ENCODE measurements at regions not wholly inside any gene's neighbourhood (a gene's known extent, or its start where the extent isn't known, plus 50 kb on each side); places are given as distances from the start of the nearest gene placed in this dataset.

DNA sequence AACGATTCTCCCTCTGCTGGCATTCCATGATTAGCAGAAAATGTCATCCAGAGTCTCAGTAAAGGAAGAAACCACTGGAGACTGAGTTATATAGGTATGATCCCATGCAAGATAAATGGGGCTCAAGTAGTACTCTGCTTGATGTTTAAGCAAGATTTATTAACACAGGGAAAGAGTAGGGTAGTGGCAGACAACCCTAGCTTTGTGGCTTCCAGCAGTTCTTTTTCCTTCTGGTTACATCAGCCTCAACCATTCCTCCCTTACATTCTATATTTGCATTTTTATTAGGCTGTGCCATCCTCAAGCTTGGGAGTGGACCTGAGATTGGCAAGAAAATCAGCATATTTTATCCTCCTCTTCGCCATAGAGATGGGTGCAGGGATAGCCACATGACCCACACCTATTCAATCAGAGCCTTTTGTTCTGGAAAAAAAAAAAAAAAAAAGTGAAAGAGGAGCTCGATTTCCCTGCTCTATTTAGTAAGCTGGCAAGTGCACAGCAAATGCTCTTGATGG, 402.1 kb downstream of the ZNF536 start:
- H3K27me3 ChIP-seq (replicated peaks) = no peaks in the 10 kb centered on the region
- H3K36me3 ChIP-seq (replicated peaks) = no peaks in the 10 kb centered on the region
- no peak overlapping the region for H3K4me3 ChIP-seq (ENCODE audit: low read depth, low read length)
- DNase-seq = no peak
- TF ChIP-seq CTCF (IDR thresholded peaks at IDR 0.05; ENCODE audit: low read depth, low read length, missing control alignments) = no peak
- in situ Hi-C loops (cut with HindIII; ENCODE audit: low pct_ligation_motif_present, low sequenced_read_pairs) = no loop called here
- H3K27ac ChIP-seq = no peak overlapping the region

DNA sequence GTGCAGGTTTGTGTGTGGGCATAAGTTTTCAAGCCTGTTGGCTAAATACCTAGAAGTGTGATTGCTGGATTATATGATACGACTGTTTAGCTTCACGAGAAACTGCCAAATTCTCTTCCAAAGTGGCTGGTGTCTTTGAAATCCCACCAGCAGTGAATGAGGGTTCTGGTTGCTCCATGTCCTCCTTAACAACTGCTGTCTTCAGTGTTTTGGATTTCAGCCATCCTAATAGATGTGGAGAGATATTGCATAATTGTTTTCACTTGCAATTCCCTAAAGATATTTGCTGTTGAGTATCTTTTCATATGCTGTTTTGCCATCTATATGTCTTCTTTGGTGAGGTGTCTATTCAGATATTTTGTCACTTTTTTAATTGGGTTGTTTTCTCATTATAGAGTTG, 390.5 kb downstream of the ZNF536 start:
- Histone ChIP-seq H3K27ac (no peak overlapping the region), H3K4me3 (ENCODE audit: low read depth, low read length) (no peak overlapping the region), H3K27me3 (replicated peaks) (no peaks in the 10 kb centered on the region), H3K36me3 (replicated peaks) (no peaks in the 10 kb centered on the region)
- no peak for DNase-seq
- in situ Hi-C loops (cut with HindIII; ENCODE audit: low pct_ligation_motif_present, low sequenced_read_pairs) = no loop called here
- TF ChIP-seq CTCF (IDR thresholded peaks at IDR 0.05; ENCODE audit: low read depth, low read length, missing control alignments) = no peak

DNA sequence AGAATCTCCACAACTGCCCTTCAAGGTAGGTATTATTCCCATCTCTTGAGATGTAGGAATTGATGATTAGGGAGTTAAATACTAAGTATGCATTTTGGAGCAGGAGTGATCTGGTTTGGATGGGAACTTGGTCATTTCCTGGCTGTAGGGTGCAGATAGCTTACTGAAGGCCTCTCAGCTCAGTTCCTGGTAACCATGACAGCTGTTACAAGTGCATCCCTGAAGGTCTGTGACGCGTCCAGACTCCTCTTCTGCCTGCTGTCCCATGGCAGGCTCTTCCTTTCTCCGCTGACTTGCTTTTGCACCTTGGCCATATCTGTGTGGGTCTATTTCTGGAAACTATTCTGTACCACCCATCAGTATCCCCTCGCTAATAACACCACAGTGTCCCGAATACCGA, 387.8 kb downstream of the ZNF536 start:
- in situ Hi-C loops (cut with HindIII; ENCODE audit: low pct_ligation_motif_present, low sequenced_read_pairs) = no loop called here
- Histone ChIP-seq H3K27me3 (replicated peaks) (no peaks in the 10 kb centered on the region), H3K27ac (no peak overlapping the region), H3K36me3 (replicated peaks) (no peaks in the 10 kb centered on the region), H3K4me3 (ENCODE audit: low read depth, low read length) (no peak overlapping the region)
- DNase-seq = no peak
- no peak for TF ChIP-seq CTCF (IDR thresholded peaks at IDR 0.05; ENCODE audit: low read depth, low read length, missing control alignments)

GRCh38 chr19:30757837-30758617, 385.8 kb downstream of the ZNF536 start:
- in situ Hi-C loops (cut with HindIII; ENCODE audit: low pct_ligation_motif_present, low sequenced_read_pairs) = no loop called here
- H3K27ac ChIP-seq = no peak overlapping the region
- no peaks in the 10 kb centered on the region for H3K36me3 ChIP-seq (replicated peaks)
- H3K27me3 ChIP-seq (replicated peaks) = no peaks in the 10 kb centered on the region
- no peak for TF ChIP-seq CTCF (IDR thresholded peaks at IDR 0.05; ENCODE audit: low read depth, low read length, missing control alignments)
- no peak for DNase-seq
- no peak overlapping the region for H3K4me3 ChIP-seq (ENCODE audit: low read depth, low read length)

DNA sequence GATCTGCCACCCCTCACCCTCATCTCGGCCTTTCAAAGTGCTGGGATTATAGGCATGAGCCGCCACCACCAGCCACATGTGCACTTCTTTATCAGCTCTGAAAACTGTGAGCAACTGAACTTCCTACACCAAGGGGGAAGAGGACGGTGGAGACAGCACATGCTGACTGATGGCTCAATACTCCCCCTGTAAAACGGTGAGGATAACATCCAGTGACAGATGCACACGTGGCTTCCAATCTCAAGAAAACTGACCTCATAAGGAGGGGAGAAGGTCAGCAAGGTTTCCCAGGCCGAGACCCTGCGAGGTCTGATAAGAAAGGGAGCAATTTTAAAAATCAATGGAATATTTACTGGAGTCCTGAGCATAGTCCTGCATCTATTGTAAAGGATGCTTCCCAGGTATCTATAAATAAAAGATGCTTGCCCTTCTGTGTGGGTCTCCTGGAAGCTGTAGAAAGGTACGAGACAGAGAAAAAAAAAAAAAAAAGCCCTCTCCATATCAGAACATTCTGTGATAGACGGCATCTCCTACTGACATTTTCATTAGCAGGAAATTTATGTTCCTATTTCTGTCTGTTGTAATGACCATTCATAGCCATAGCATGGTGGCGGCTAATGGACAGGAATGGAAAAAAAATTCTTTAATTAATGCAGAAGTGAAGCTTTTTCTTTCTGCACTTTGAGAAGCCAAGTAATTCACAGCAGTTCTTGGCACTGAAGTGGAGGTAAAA, 385.1 kb downstream of the ZNF536 start:
- Histone ChIP-seq H3K27me3 (replicated peaks) (no peaks in the 10 kb centered on the region), H3K27ac (no peak overlapping the region), H3K36me3 (replicated peaks) (no peaks in the 10 kb centered on the region), H3K4me3 (ENCODE audit: low read depth, low read length) (no peak overlapping the region)
- TF ChIP-seq CTCF (IDR thresholded peaks at IDR 0.05; ENCODE audit: low read depth, low read length, missing control alignments) = no peak
- in situ Hi-C loops (cut with HindIII; ENCODE audit: low pct_ligation_motif_present, low sequenced_read_pairs) = no loop called here
- DNase-seq = no peak

Measured in brain microvascular endothelial cell (primary cell).